ENCODE measurements at regions not wholly inside any gene's neighbourhood (a gene's known extent, or its start where the extent isn't known, plus 50 kb on each side); places are given as distances from the start of the nearest gene placed in this dataset.

DNA sequence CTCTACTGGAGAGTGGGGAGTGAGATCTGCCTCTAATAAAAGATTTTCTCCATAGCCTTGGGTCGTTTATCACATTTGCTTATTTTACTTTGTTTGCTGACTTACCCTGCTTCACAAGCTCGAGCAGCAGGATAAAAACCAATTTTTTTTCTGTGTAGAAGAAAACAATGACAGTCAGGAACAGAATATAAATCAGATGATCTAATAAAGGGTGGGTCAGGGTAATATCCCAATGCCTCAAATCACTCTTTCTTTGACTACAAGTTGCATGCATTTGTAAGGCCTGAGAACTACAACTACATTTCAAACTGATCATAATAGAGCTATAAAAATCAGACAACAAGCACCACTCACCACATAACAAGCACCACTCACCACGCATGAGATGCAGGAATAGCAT is 174.4 kb upstream of the ADARB2 start:
- Histone ChIP-seq H3K27me3 (ENCODE audit: insufficient read depth, low read length, poor library complexity) (no peaks in the 10 kb centered on the region), H3K4me3 (ENCODE audit: low read depth in 1 of 2, low read length in 2 of 2) (no peak overlapping the region), H3K27ac (ENCODE audit: low read length) (no peak overlapping the region), H3K4me1 (ENCODE audit: insufficient read depth, low read length) (no peaks in the 10 kb centered on the region), H3K9ac (ENCODE audit: low read depth, low read length) (no peak overlapping the region), H3K4me2 (ENCODE audit: insufficient read depth, low read length) (no peak overlapping the region), H3K79me2 (ENCODE audit: insufficient read depth, low read length) (no peaks in the 10 kb centered on the region), H3K36me3 (ENCODE audit: insufficient read depth, low read length) (no peaks in the 10 kb centered on the region), H2AFZ (ENCODE audit: low read depth, low read length) (no peak overlapping the region; the same call in 1 of the 2 replicates), H3K9me3 (ENCODE audit: insufficient read depth, low read length, severe bottlenecking) (no peaks in the 10 kb centered on the region), H4K20me1 (ENCODE audit: insufficient read depth, low read length) (no peaks in the 10 kb centered on the region)
- DNase-seq (no peak), ATAC-seq (ENCODE audit: insufficient read depth, low read depth) (no peak)
- no peak for TF ChIP-seq EZH2 (IDR thresholded peaks at IDR 0.05; ENCODE audit: borderline replicate concordance, low read depth, low read length, severe bottlenecking)
- no peak for TF ChIP-seq CTCF (IDR thresholded peaks at IDR 0.05; ENCODE audit: borderline replicate concordance, extremely low read depth, low read length, poor library complexity, severe bottlenecking)

DNA sequence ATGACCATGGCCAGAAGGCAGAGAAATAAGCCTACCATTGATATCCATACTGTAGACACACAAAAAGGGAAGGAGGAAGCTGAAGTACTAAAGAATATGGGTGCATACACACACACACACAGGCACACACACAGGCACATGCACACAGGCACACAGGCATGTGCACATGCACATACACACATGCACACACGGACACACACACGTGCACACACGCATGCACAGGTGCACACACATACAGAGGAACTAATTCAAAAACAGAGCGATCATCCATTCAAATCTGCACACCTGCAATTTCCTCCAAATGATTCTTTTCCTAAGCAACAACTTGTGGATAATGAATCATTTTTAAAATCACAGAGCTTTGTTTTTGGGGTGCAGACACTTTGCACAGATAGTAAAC is 166.7 kb upstream of the ADARB2 start:
- H2AFZ ChIP-seq (ENCODE audit: low read depth, low read length): no peak overlapping the region
- H3K36me3 ChIP-seq (ENCODE audit: insufficient read depth, low read length): no peaks in the 10 kb centered on the region
- H3K27ac ChIP-seq (ENCODE audit: low read length): no peak overlapping the region
- H3K4me1 ChIP-seq (ENCODE audit: insufficient read depth, low read length): no peaks in the 10 kb centered on the region
- DNase-seq (no peak), ATAC-seq (ENCODE audit: insufficient read depth, low read depth) (no peak)
- H3K4me2 ChIP-seq (ENCODE audit: insufficient read depth, low read length): no peak overlapping the region
- no peak overlapping the region for H3K4me3 ChIP-seq (ENCODE audit: low read depth in 1 of 2, low read length in 2 of 2)
- H3K9ac ChIP-seq (ENCODE audit: low read depth, low read length): no peak overlapping the region
- no peaks in the 10 kb centered on the region for H4K20me1 ChIP-seq (ENCODE audit: insufficient read depth, low read length)
- H3K79me2 ChIP-seq (ENCODE audit: insufficient read depth, low read length): no peaks in the 10 kb centered on the region
- TF ChIP-seq CTCF (IDR thresholded peaks at IDR 0.05; ENCODE audit: borderline replicate concordance, extremely low read depth, low read length, poor library complexity, severe bottlenecking) (no peak), EZH2 (IDR thresholded peaks at IDR 0.05; ENCODE audit: borderline replicate concordance, low read depth, low read length, severe bottlenecking) (no peak)
- H3K27me3 ChIP-seq (ENCODE audit: insufficient read depth, low read length, poor library complexity): no peaks in the 10 kb centered on the region
- peaks cover 2% of the 10 kb centered on the region for H3K9me3 ChIP-seq (ENCODE audit: insufficient read depth, low read length, severe bottlenecking)

GRCh38 chr10:1896153-1896552 is 158.8 kb upstream of the ADARB2 start:
- Histone ChIP-seq H4K20me1 (ENCODE audit: insufficient read depth, low read length) (no peaks in the 10 kb centered on the region), H3K27me3 (ENCODE audit: insufficient read depth, low read length, poor library complexity) (no peaks in the 10 kb centered on the region), H3K9me3 (ENCODE audit: insufficient read depth, low read length, severe bottlenecking) (no peaks in the 10 kb centered on the region), H3K79me2 (ENCODE audit: insufficient read depth, low read length) (no peaks in the 10 kb centered on the region), H3K27ac (ENCODE audit: low read length) (no peak overlapping the region), H3K36me3 (ENCODE audit: insufficient read depth, low read length) (no peaks in the 10 kb centered on the region), H3K9ac (ENCODE audit: low read depth, low read length) (no peak overlapping the region), H2AFZ (ENCODE audit: low read depth, low read length) (peak overlapping the region; percentile 25; the same call in 1 of the 2 replicates), H3K4me3 (ENCODE audit: low read depth in 1 of 2, low read length in 2 of 2) (no peak overlapping the region), H3K4me2 (ENCODE audit: insufficient read depth, low read length) (no peak overlapping the region), H3K4me1 (ENCODE audit: insufficient read depth, low read length) (no peaks in the 10 kb centered on the region)
- no peak for DNase-seq
- no peak for ATAC-seq (ENCODE audit: insufficient read depth, low read depth)
- TF ChIP-seq CTCF (IDR thresholded peaks at IDR 0.05; ENCODE audit: borderline replicate concordance, extremely low read depth, low read length, poor library complexity, severe bottlenecking) (no peak), EZH2 (IDR thresholded peaks at IDR 0.05; ENCODE audit: borderline replicate concordance, low read depth, low read length, severe bottlenecking) (no peak)

GRCh38 chr10:1895691-1896090 is 158.4 kb upstream of the ADARB2 start:
- Histone ChIP-seq H3K27ac (ENCODE audit: low read length) (no peak overlapping the region), H2AFZ (ENCODE audit: low read depth, low read length) (peak overlapping the region; percentile 25; the same call in 1 of the 2 replicates), H3K4me2 (ENCODE audit: insufficient read depth, low read length) (no peak overlapping the region), H3K27me3 (ENCODE audit: insufficient read depth, low read length, poor library complexity) (no peaks in the 10 kb centered on the region), H3K79me2 (ENCODE audit: insufficient read depth, low read length) (no peaks in the 10 kb centered on the region), H3K36me3 (ENCODE audit: insufficient read depth, low read length) (no peaks in the 10 kb centered on the region), H3K4me1 (ENCODE audit: insufficient read depth, low read length) (no peaks in the 10 kb centered on the region), H4K20me1 (ENCODE audit: insufficient read depth, low read length) (no peaks in the 10 kb centered on the region), H3K9me3 (ENCODE audit: insufficient read depth, low read length, severe bottlenecking) (no peaks in the 10 kb centered on the region), H3K4me3 (ENCODE audit: low read depth in 1 of 2, low read length in 2 of 2) (no peak overlapping the region), H3K9ac (ENCODE audit: low read depth, low read length) (no peak overlapping the region)
- TF ChIP-seq CTCF (IDR thresholded peaks at IDR 0.05; ENCODE audit: borderline replicate concordance, extremely low read depth, low read length, poor library complexity, severe bottlenecking): no peak
- TF ChIP-seq EZH2 (IDR thresholded peaks at IDR 0.05; ENCODE audit: borderline replicate concordance, low read depth, low read length, severe bottlenecking): no peak
- DNase-seq (no peak), ATAC-seq (ENCODE audit: insufficient read depth, low read depth) (no peak)

All from DND-41 (cell line).